H9 (cell line): ENCODE measurements at regions not wholly inside any gene's neighbourhood (a gene's known extent, or its start where the extent isn't known, plus 50 kb on each side); places are given as distances from the start of the nearest gene placed in this dataset.

ENCODE experiments used
- DNase-seq: peaks from one replicate; pipeline ENCODE4 v3.0.0-alpha.2; 2017
- H2AFZ ChIP-seq: one replicate; pipeline ENCODE4 v1.6.1; 2013; ENCODE audit warnings: mild to moderate bottlenecking, low read length, control low read depth, moderate library complexity
- H2AK5ac ChIP-seq: 2 replicates; pipeline ENCODE4 v1.6.1; 2013; ENCODE audit warnings: low read length, control low read depth, mixed read lengths; ENCODE audit not compliant: insufficient read length
- H2BK120ac ChIP-seq: one replicate; pipeline ENCODE4 v1.6.1; 2013; ENCODE audit warnings: low read depth, mild to moderate bottlenecking, low read length, control low read depth, inconsistent platforms; ENCODE audit not compliant: poor library complexity, severe bottlenecking
- H2BK12ac ChIP-seq: 2 replicates; pipeline ENCODE4 v1.6.1; 2013; ENCODE audit warnings: low read length, control low read depth, mixed read lengths, low read depth; ENCODE audit not compliant: insufficient read length
- H2BK15ac ChIP-seq: 2 replicates; pipeline ENCODE4 v1.6.1; 2013; ENCODE audit warnings: low read depth, low read length, control low read depth
- H2BK20ac ChIP-seq: one replicate; pipeline ENCODE4 v1.6.1; 2013; ENCODE audit warnings: low read depth, mild to moderate bottlenecking, low read length, control low read depth, inconsistent platforms; ENCODE audit not compliant: poor library complexity, severe bottlenecking
- H2BK5ac ChIP-seq: 2 replicates; pipeline ENCODE4 v1.6.1; 2013; ENCODE audit warnings: low read length, control low read depth, mixed read lengths; ENCODE audit not compliant: insufficient read length
- H3K14ac ChIP-seq: 2 replicates; pipeline ENCODE4 v1.6.1; 2013; ENCODE audit warnings: low read length, control low read depth; ENCODE audit not compliant: insufficient read depth
- H3K18ac ChIP-seq: 2 replicates; pipeline ENCODE4 v1.6.1; 2013; ENCODE audit warnings: low read depth, mild to moderate bottlenecking, mixed read lengths, low read length, control low read depth; ENCODE audit not compliant: insufficient read length
- H3K23ac ChIP-seq: 2 replicates; pipeline ENCODE4 v1.6.1; 2013; ENCODE audit warnings: low read length, control low read depth, mixed read lengths, low read depth; ENCODE audit not compliant: insufficient read length
- H3K23me2 ChIP-seq: 2 replicates; pipeline ENCODE4 v1.6.1; 2013; ENCODE audit warnings: low read depth, mild to moderate bottlenecking, mixed read lengths, low read length, control low read depth; ENCODE audit not compliant: insufficient read length, poor library complexity, severe bottlenecking
- H3K27ac ChIP-seq: 2 replicates; pipeline ENCODE4 v1.5.1; 2013; ENCODE audit warnings: low read length, control low read depth, mixed read lengths, low read depth; ENCODE audit not compliant: insufficient read length
- H3K27me3 ChIP-seq: 2 replicates; pipeline ENCODE4 v1.6.1; 2013; ENCODE audit warnings: low read length, control low read depth, inconsistent platforms; ENCODE audit not compliant: insufficient read depth
- H3K4ac ChIP-seq: 2 replicates; pipeline ENCODE4 v1.6.1; 2013; ENCODE audit warnings: low read depth, mild to moderate bottlenecking, control low read depth, inconsistent platforms, low read length, moderate library complexity
- H3K4me1 ChIP-seq: 2 replicates; pipeline ENCODE4 v1.6.1; 2013; ENCODE audit warnings: low read length, control low read depth, inconsistent platforms; ENCODE audit not compliant: insufficient read depth
- H3K4me2 ChIP-seq: 2 replicates; pipeline ENCODE4 v1.6.1; 2013; ENCODE audit warnings: low read length, control low read depth, mixed read lengths; ENCODE audit not compliant: insufficient read length, insufficient read depth
- H3K56ac ChIP-seq: 2 replicates; pipeline ENCODE4 v1.6.1; 2013; ENCODE audit warnings: low read depth, mild to moderate bottlenecking, mixed read lengths, low read length, control low read depth; ENCODE audit not compliant: insufficient read length
- H3K79me1 ChIP-seq: 2 replicates; pipeline ENCODE4 v1.6.1; 2013; ENCODE audit warnings: low read depth, mild to moderate bottlenecking, moderate library complexity, low read length, control low read depth, inconsistent platforms; ENCODE audit not compliant: insufficient read depth, poor library complexity, severe bottlenecking
- H3K79me2 ChIP-seq: 2 replicates; pipeline ENCODE4 v1.6.1; 2013; ENCODE audit warnings: low read length, control low read depth, inconsistent platforms; ENCODE audit not compliant: insufficient read depth
- H3K9ac ChIP-seq: 2 replicates; pipeline ENCODE4 v1.6.1; 2013; ENCODE audit warnings: low read length, control low read depth, mixed read lengths; ENCODE audit not compliant: insufficient read length; ENCODE audit errors: extremely low read depth
- H3K9me3 ChIP-seq: one replicate; pipeline ENCODE4 v1.6.1; 2013; ENCODE audit warnings: low read depth, low read length, inconsistent platforms; ENCODE audit not compliant: control insufficient read depth
- H3T11ph ChIP-seq: one replicate; pipeline ENCODE4 v1.6.1; 2013; ENCODE audit warnings: mild to moderate bottlenecking, low read length, control low read depth, inconsistent platforms
- H4K20me1 ChIP-seq: one replicate; pipeline ENCODE4 v1.6.1; 2013; ENCODE audit not compliant: control insufficient read depth, insufficient read length, insufficient read depth
- H4K5ac ChIP-seq: 2 replicates; pipeline ENCODE4 v1.6.1; 2013; ENCODE audit warnings: low read depth, mild to moderate bottlenecking, mixed read lengths, low read length, control low read depth; ENCODE audit not compliant: insufficient read length
- H4K8ac ChIP-seq: replicated peaks from 2 replicates; pipeline ENCODE4 v1.6.1; 2013; ENCODE audit warnings: low read length, control low read depth, mixed read lengths, low read depth; ENCODE audit not compliant: insufficient read length
- H4K91ac ChIP-seq: 2 replicates; pipeline ENCODE4 v1.6.1; 2013; ENCODE audit warnings: low read depth, mild to moderate bottlenecking, moderate library complexity, mixed read lengths, low read length, control low read depth; ENCODE audit not compliant: insufficient read length
- H3K27ac Mint-ChIP-seq, 3 experiments: 2 replicates in 2 of 3; 3 replicates in 1 of 3; pipeline ENCODE4 v1.8.0; 2020 to 2021; ENCODE audit warnings: mixed read lengths in 3 of 3, mild to moderate bottlenecking in 1 of 3, moderate library complexity in 1 of 3
- H3K27me3 Mint-ChIP-seq: 2 replicates; pipeline ENCODE4 v1.8.0; 2021; ENCODE audit warnings: low read depth, mild to moderate bottlenecking, moderate library complexity, mixed read lengths
- H3K36me3 Mint-ChIP-seq, 3 experiments: 2 replicates in 2 of 3; 3 replicates in 1 of 3; pipeline ENCODE4 v1.8.0; 2020 to 2021; ENCODE audit warnings: low read depth in 3 of 3, mixed read lengths in 3 of 3; ENCODE audit not compliant: insufficient read depth in 1 of 3
- H3K4me1 Mint-ChIP-seq, 2 experiments: 2 replicates each; pipeline ENCODE4 v1.8.0; 2020; ENCODE audit warnings: mixed read lengths in 2 of 2
- H3K4me3 Mint-ChIP-seq, 2 experiments: 2 replicates in 1 of 2; 3 replicates in 1 of 2; pipeline ENCODE4 v1.8.0; 2020 to 2021; ENCODE audit warnings: mild to moderate bottlenecking in 2 of 2, mixed read lengths in 2 of 2, moderate library complexity in 1 of 2
- H3K9me3 Mint-ChIP-seq, 2 experiments: 2 replicates in 1 of 2; 3 replicates in 1 of 2; pipeline ENCODE4 v1.8.0; 2020; ENCODE audit warnings: mild to moderate bottlenecking in 2 of 2, mixed read lengths in 2 of 2, moderate library complexity in 1 of 2
- WGBS: extraction: QIAGEN DNeasy Blood & Tissue Kit; methylation state at CpG from one replicate; pipeline ENCODE4 v1.1.7; 2013; ENCODE audit warnings: missing lambda C conversion rate, low lambda C conversion rate, mixed read lengths; ENCODE audit not compliant: insufficient read length; ENCODE audit errors: extremely low coverage; 5-methylcytosine and 5-hydroxymethylcytosine counted together
- TF ChIP-seq, protein P1 (sequence below): fragments of 200-600 bp; sonication (generic); conservative IDR thresholded peaks from 3 replicates; pipeline ENCODE4 v1.8.0; 2021; ENCODE audit warnings: antibody characterized with exemption, mild to moderate bottlenecking

DNA sequence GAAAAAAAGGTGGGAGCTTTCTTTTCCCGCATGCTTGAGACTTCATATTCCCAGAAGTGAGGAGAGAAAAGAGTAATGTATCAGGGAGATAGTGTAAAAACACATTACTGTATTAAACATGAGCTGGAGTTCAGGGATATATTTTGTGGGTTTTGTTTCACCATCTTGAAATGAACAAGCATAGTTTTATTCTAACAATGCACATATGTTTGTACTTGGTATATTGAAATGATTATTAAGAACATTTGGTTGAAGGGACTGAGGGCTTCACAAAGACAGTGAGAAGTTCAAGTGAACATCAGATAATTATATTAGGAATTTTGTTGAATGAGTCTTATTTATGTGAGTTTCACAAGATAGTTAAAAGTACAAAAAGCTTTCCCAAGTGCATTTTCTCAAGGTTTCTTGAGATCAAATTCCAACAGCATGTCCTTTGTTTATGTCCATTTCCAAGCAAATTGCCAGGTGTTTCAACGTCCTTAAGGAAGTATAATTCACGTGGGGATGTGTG, 368.8 kb downstream of the ANKRD50 start:
- no peak overlapping the region for H3K27ac ChIP-seq
- H3K9me3 ChIP-seq: no peaks in the 10 kb centered on the region
- no peak overlapping the region for H4K5ac ChIP-seq
- Mint-ChIP-seq H3K9me3 (peaks cover 0 to 5% of the 10 kb centered on the region in 2 experiments; a peak in 3 of 5 replicates), H3K27me3 (no peaks in the 10 kb centered on the region), H3K36me3 (peaks cover 2 to 11% (median 6%) of the 10 kb centered on the region in 3 experiments; a peak in 6 of 7 replicates), H3K4me1 (no peaks in the 10 kb centered on the region), H3K4me3 (no peak overlapping the region), H3K27ac (no peak overlapping the region)
- H2BK120ac ChIP-seq: no peak overlapping the region
- H3K4ac ChIP-seq: no peak overlapping the region
- H3K79me1 ChIP-seq: no peaks in the 10 kb centered on the region
- H3K18ac ChIP-seq: no peak overlapping the region
- no CpG with 5 or more reads among the region's 3 CpGs for WGBS
- H3K27me3 ChIP-seq: no peaks in the 10 kb centered on the region
- H3K4me2 ChIP-seq: no peak overlapping the region
- no peaks in the 10 kb centered on the region for H3K4me1 ChIP-seq
- no peak overlapping the region for H2BK20ac ChIP-seq
- no peak overlapping the region for H3K23ac ChIP-seq
- H2AK5ac ChIP-seq: no peak overlapping the region
- H4K20me1 ChIP-seq: no peaks in the 10 kb centered on the region
- DNase-seq: no peak
- TF ChIP-seq, protein P1, sequence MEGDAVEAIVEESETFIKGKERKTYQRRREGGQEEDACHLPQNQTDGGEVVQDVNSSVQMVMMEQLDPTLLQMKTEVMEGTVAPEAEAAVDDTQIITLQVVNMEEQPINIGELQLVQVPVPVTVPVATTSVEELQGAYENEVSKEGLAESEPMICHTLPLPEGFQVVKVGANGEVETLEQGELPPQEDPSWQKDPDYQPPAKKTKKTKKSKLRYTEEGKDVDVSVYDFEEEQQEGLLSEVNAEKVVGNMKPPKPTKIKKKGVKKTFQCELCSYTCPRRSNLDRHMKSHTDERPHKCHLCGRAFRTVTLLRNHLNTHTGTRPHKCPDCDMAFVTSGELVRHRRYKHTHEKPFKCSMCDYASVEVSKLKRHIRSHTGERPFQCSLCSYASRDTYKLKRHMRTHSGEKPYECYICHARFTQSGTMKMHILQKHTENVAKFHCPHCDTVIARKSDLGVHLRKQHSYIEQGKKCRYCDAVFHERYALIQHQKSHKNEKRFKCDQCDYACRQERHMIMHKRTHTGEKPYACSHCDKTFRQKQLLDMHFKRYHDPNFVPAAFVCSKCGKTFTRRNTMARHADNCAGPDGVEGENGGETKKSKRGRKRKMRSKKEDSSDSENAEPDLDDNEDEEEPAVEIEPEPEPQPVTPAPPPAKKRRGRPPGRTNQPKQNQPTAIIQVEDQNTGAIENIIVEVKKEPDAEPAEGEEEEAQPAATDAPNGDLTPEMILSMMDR: no peak
- H2BK15ac ChIP-seq: no peak overlapping the region
- no peak overlapping the region for H3K9ac ChIP-seq
- no peak overlapping the region for H2BK5ac ChIP-seq
- no peak overlapping the region for H3K56ac ChIP-seq
- H3K14ac ChIP-seq: no peak overlapping the region
- H3K79me2 ChIP-seq: no peaks in the 10 kb centered on the region
- H4K8ac ChIP-seq: no peak overlapping the region
- H2AFZ ChIP-seq: no peak overlapping the region
- H3T11ph ChIP-seq: no peak overlapping the region
- no peak overlapping the region for H4K91ac ChIP-seq
- H3K23me2 ChIP-seq: no peaks in the 10 kb centered on the region
- no peak overlapping the region for H2BK12ac ChIP-seq
